Neural cell (in vitro differentiated cells): ENCODE measurements at regions not wholly inside any gene's neighbourhood (a gene's known extent, or its start where the extent isn't known, plus 50 kb on each side); places are given as distances from the start of the nearest gene placed in this dataset.
"Not testable (repeated sequence)": the region's sequence is repeated elsewhere in the genome, so short reads cannot be mapped to it uniquely, and the experiment has no call there.

Experiments used
- H2AFZ ChIP-seq: fragments of 200-600, 300-800 bp; sonication (generic), shearing (Covaris generic); 2 replicates; pipeline ENCODE4 v1.6.0; 2014; ENCODE audit warnings: low read depth, mild to moderate bottlenecking, antibody characterized with exemption, low read length, moderate library complexity
- H3F3A ChIP-seq: fragments of 200-600 bp; shearing (Covaris generic); 2 replicates; pipeline ENCODE4 v1.6.1; 2016; ENCODE audit warnings: mild to moderate bottlenecking, moderate library complexity, mixed read lengths, antibody characterized with exemption, low read length; ENCODE audit not compliant: insufficient read depth, poor library complexity, severe bottlenecking
- H3K27ac ChIP-seq: fragments of 200-600, 300-800 bp; sonication (generic), shearing (Covaris generic); 2 replicates; pipeline ENCODE4 v1.5.1; 2014; ENCODE audit warnings: mild to moderate bottlenecking, low read length, moderate library complexity
- H3K27me3 ChIP-seq: fragments of 300-800, 200-600 bp; sonication (generic), shearing (Covaris generic); 2 replicates; pipeline ENCODE4 v1.6.0; 2014; ENCODE audit warnings: mild to moderate bottlenecking, low read depth, low read length, moderate library complexity; ENCODE audit not compliant: insufficient read depth
- H3K36me3 ChIP-seq: fragments of 300-800, 200-600 bp; sonication (generic), shearing (Covaris generic); 2 replicates; pipeline ENCODE4 v1.5.1; 2014; ENCODE audit warnings: mild to moderate bottlenecking, antibody characterized with exemption, low read length, moderate library complexity; ENCODE audit not compliant: insufficient read depth
- H3K4me2 ChIP-seq: fragments of 300-800, 200-600 bp; sonication (generic), shearing (Covaris generic); 2 replicates; pipeline ENCODE4 v1.6.0; 2014; ENCODE audit warnings: mild to moderate bottlenecking, low read length
- H3K4me3 ChIP-seq: fragments of 300-800, 200-600 bp; sonication (generic), shearing (Covaris generic); 2 replicates; pipeline ENCODE4 v1.5.1; 2014; ENCODE audit warnings: mild to moderate bottlenecking, low read length, moderate library complexity
- H3K79me2 ChIP-seq: fragments of 200-600 bp; shearing (Covaris generic); replicated peaks from 2 replicates; pipeline ENCODE4 v1.6.0; 2014; ENCODE audit warnings: mild to moderate bottlenecking, low read length, moderate library complexity; ENCODE audit not compliant: insufficient read depth
- H3K9ac ChIP-seq: fragments of 300-800, 200-600 bp; sonication (generic), shearing (Covaris generic); 2 replicates; pipeline ENCODE4 v1.6.1; 2016; ENCODE audit warnings: mild to moderate bottlenecking, low read length, mixed read lengths
- H3K9me2 ChIP-seq: fragments of 200-600 bp; shearing (Covaris generic); 2 replicates; pipeline ENCODE4 v1.6.1; 2016; ENCODE audit warnings: mild to moderate bottlenecking, low read length, mixed read lengths; ENCODE audit not compliant: insufficient read depth
- H3K9me3 ChIP-seq: fragments of 200-600, 300-800 bp; sonication (generic), shearing (Covaris generic); 2 replicates; pipeline ENCODE4 v1.6.1; 2016; ENCODE audit warnings: mild to moderate bottlenecking, mixed run types, low read length, moderate library complexity, mixed read lengths
- H4K20me1 ChIP-seq: fragments of 200-600 bp; shearing (Covaris generic); 2 replicates; pipeline ENCODE4 v1.6.1; 2016; ENCODE audit warnings: mild to moderate bottlenecking, mixed run types; ENCODE audit not compliant: insufficient read depth
- CTCF ChIP-seq: fragments of 450-650 bp; IDR thresholded peaks from 2 replicates; pipeline ENCODE4 v1.5.1; 2014; ENCODE audit warnings: antibody characterized with exemption, mild to moderate bottlenecking, moderate library complexity; ENCODE audit not compliant: poor library complexity, severe bottlenecking
- EP300 ChIP-seq: fragments of 450-650 bp; conservative IDR thresholded peaks from 2 replicates; pipeline ENCODE4 v1.6.1; 2014; ENCODE audit warnings: antibody characterized with exemption, mild to moderate bottlenecking, moderate library complexity; ENCODE audit not compliant: poor library complexity, severe bottlenecking
- EZH2 ChIP-seq: fragments of 200-600, 300-800 bp; shearing (Covaris generic), sonication (generic); IDR thresholded peaks from 2 replicates; pipeline ENCODE4 v1.6.1; 2014; ENCODE audit warnings: antibody characterized with exemption, low read length, borderline replicate concordance, mild to moderate bottlenecking; ENCODE audit not compliant: insufficient read depth, poor library complexity, severe bottlenecking
- MXI1 ChIP-seq: fragments of 450-650 bp; conservative IDR thresholded peaks from 2 replicates; pipeline ENCODE4 v1.6.1; 2014; ENCODE audit warnings: antibody characterized with exemption, mild to moderate bottlenecking; ENCODE audit not compliant: poor library complexity, severe bottlenecking
- POLR2AphosphoS5 ChIP-seq: IDR thresholded peaks from 2 replicates; pipeline ENCODE4 v1.6.1; 2012
- RAD21 ChIP-seq: fragments of 450-650 bp; conservative IDR thresholded peaks from 2 replicates; pipeline ENCODE4 v1.6.1; 2014; ENCODE audit warnings: antibody characterized with exemption, mild to moderate bottlenecking, moderate library complexity
- REST ChIP-seq: IDR thresholded peaks from 2 replicates; pipeline ENCODE4 v1.6.1; 2012; ENCODE audit warnings: borderline replicate concordance
- SMC3 ChIP-seq: fragments of 450-650 bp; conservative IDR thresholded peaks from 2 replicates; pipeline ENCODE4 v1.6.1; 2014; ENCODE audit warnings: antibody characterized with exemption, mild to moderate bottlenecking, moderate library complexity; ENCODE audit not compliant: poor library complexity
- TAF1 ChIP-seq: IDR thresholded peaks from 2 replicates; pipeline ENCODE4 v1.6.1; 2012; ENCODE audit warnings: low read depth

GRCh38 chrX:127405946-127406345 is 586.4 kb downstream of the PRR32 start:
- H3K27me3 ChIP-seq: no peaks in the 10 kb centered on the region
- no peak overlapping the region for H3K9ac ChIP-seq
- H3K9me2 ChIP-seq: no peaks in the 10 kb centered on the region
- H3F3A ChIP-seq: no peaks in the 10 kb centered on the region
- no peaks in the 10 kb centered on the region for H3K79me2 ChIP-seq
- H3K36me3 ChIP-seq: no peaks in the 10 kb centered on the region
- H3K27ac ChIP-seq: no peak overlapping the region
- TF ChIP-seq MXI1 (no peak), SMC3 (no peak), TAF1 (no peak), EP300 (no peak), RAD21 (no peak), EZH2 (no peak), POLR2AphosphoS5 (no peak), CTCF (no peak), REST (no peak)
- no peak overlapping the region for H3K4me2 ChIP-seq
- H3K9me3 ChIP-seq: no peaks in the 10 kb centered on the region
- no peak overlapping the region for H2AFZ ChIP-seq
- no peak overlapping the region for H3K4me3 ChIP-seq
- no peaks in the 10 kb centered on the region for H4K20me1 ChIP-seq

GRCh38 chrX:127404161-127404560 is 584.6 kb downstream of the PRR32 start:
- Histone ChIP-seq H3K9ac (no peak overlapping the region), H3K9me2 (no peaks in the 10 kb centered on the region), H4K20me1 (no peaks in the 10 kb centered on the region), H3F3A (no peaks in the 10 kb centered on the region), H3K4me2 (no peak overlapping the region), H3K79me2 (no peaks in the 10 kb centered on the region), H3K27me3 (no peaks in the 10 kb centered on the region), H3K36me3 (no peaks in the 10 kb centered on the region), H3K4me3 (no peak overlapping the region), H2AFZ (no peak overlapping the region), H3K27ac (no peak overlapping the region), H3K9me3 (no peaks in the 10 kb centered on the region)
- TF ChIP-seq POLR2AphosphoS5: no peak
- TF ChIP-seq TAF1: no peak
- TF ChIP-seq CTCF: no peak
- TF ChIP-seq EP300: no peak
- TF ChIP-seq RAD21: no peak
- no peak for TF ChIP-seq EZH2
- no peak for TF ChIP-seq MXI1
- no peak for TF ChIP-seq REST
- TF ChIP-seq SMC3: no peak

- H3K9ac ChIP-seq, H2AFZ ChIP-seq, H3K4me2 ChIP-seq, H3K9me2 ChIP-seq, H3K27ac ChIP-seq, H3F3A ChIP-seq, H3K79me2 ChIP-seq, H3K27me3 ChIP-seq, H4K20me1 ChIP-seq, H3K4me3 ChIP-seq, H3K36me3 ChIP-seq, H3K9me3 ChIP-seq: not testable (repeated sequence)
Measured at GRCh38 chrX:127400231-127400630, 580.7 kb downstream of the PRR32 start.
